Neural cell (in vitro differentiated cells): ENCODE measurements at regions not wholly inside any gene's neighbourhood (a gene's known extent, or its start where the extent isn't known, plus 50 kb on each side); places are given as distances from the start of the nearest gene placed in this dataset.

ENCODE experiments used
- H2AFZ ChIP-seq: fragments of 200-600, 300-800 bp; sonication (generic), shearing (Covaris generic); 2 replicates; pipeline ENCODE4 v1.6.0; 2014; ENCODE audit warnings: low read depth, mild to moderate bottlenecking, antibody characterized with exemption, low read length, moderate library complexity
- H3F3A ChIP-seq: fragments of 200-600 bp; shearing (Covaris generic); 2 replicates; pipeline ENCODE4 v1.6.1; 2016; ENCODE audit warnings: mild to moderate bottlenecking, moderate library complexity, mixed read lengths, antibody characterized with exemption, low read length; ENCODE audit not compliant: insufficient read depth, poor library complexity, severe bottlenecking
- H3K27ac ChIP-seq: fragments of 200-600, 300-800 bp; sonication (generic), shearing (Covaris generic); 2 replicates; pipeline ENCODE4 v1.5.1; 2014; ENCODE audit warnings: mild to moderate bottlenecking, low read length, moderate library complexity
- H3K27me3 ChIP-seq: fragments of 300-800, 200-600 bp; sonication (generic), shearing (Covaris generic); 2 replicates; pipeline ENCODE4 v1.6.0; 2014; ENCODE audit warnings: mild to moderate bottlenecking, low read depth, low read length, moderate library complexity; ENCODE audit not compliant: insufficient read depth
- H3K36me3 ChIP-seq: fragments of 300-800, 200-600 bp; sonication (generic), shearing (Covaris generic); 2 replicates; pipeline ENCODE4 v1.5.1; 2014; ENCODE audit warnings: mild to moderate bottlenecking, antibody characterized with exemption, low read length, moderate library complexity; ENCODE audit not compliant: insufficient read depth
- H3K4me2 ChIP-seq: fragments of 300-800, 200-600 bp; sonication (generic), shearing (Covaris generic); 2 replicates; pipeline ENCODE4 v1.6.0; 2014; ENCODE audit warnings: mild to moderate bottlenecking, low read length
- H3K4me3 ChIP-seq: fragments of 300-800, 200-600 bp; sonication (generic), shearing (Covaris generic); 2 replicates; pipeline ENCODE4 v1.5.1; 2014; ENCODE audit warnings: mild to moderate bottlenecking, low read length, moderate library complexity
- H3K79me2 ChIP-seq: fragments of 200-600 bp; shearing (Covaris generic); replicated peaks from 2 replicates; pipeline ENCODE4 v1.6.0; 2014; ENCODE audit warnings: mild to moderate bottlenecking, low read length, moderate library complexity; ENCODE audit not compliant: insufficient read depth
- H3K9ac ChIP-seq: fragments of 300-800, 200-600 bp; sonication (generic), shearing (Covaris generic); 2 replicates; pipeline ENCODE4 v1.6.1; 2016; ENCODE audit warnings: mild to moderate bottlenecking, low read length, mixed read lengths
- H3K9me2 ChIP-seq: fragments of 200-600 bp; shearing (Covaris generic); 2 replicates; pipeline ENCODE4 v1.6.1; 2016; ENCODE audit warnings: mild to moderate bottlenecking, low read length, mixed read lengths; ENCODE audit not compliant: insufficient read depth
- H3K9me3 ChIP-seq: fragments of 200-600, 300-800 bp; sonication (generic), shearing (Covaris generic); 2 replicates; pipeline ENCODE4 v1.6.1; 2016; ENCODE audit warnings: mild to moderate bottlenecking, mixed run types, low read length, moderate library complexity, mixed read lengths
- H4K20me1 ChIP-seq: fragments of 200-600 bp; shearing (Covaris generic); 2 replicates; pipeline ENCODE4 v1.6.1; 2016; ENCODE audit warnings: mild to moderate bottlenecking, mixed run types; ENCODE audit not compliant: insufficient read depth
- CTCF ChIP-seq: fragments of 450-650 bp; IDR thresholded peaks from 2 replicates; pipeline ENCODE4 v1.5.1; 2014; ENCODE audit warnings: antibody characterized with exemption, mild to moderate bottlenecking, moderate library complexity; ENCODE audit not compliant: poor library complexity, severe bottlenecking
- EP300 ChIP-seq: fragments of 450-650 bp; conservative IDR thresholded peaks from 2 replicates; pipeline ENCODE4 v1.6.1; 2014; ENCODE audit warnings: antibody characterized with exemption, mild to moderate bottlenecking, moderate library complexity; ENCODE audit not compliant: poor library complexity, severe bottlenecking
- EZH2 ChIP-seq: fragments of 200-600, 300-800 bp; shearing (Covaris generic), sonication (generic); IDR thresholded peaks from 2 replicates; pipeline ENCODE4 v1.6.1; 2014; ENCODE audit warnings: antibody characterized with exemption, low read length, borderline replicate concordance, mild to moderate bottlenecking; ENCODE audit not compliant: insufficient read depth, poor library complexity, severe bottlenecking
- MXI1 ChIP-seq: fragments of 450-650 bp; conservative IDR thresholded peaks from 2 replicates; pipeline ENCODE4 v1.6.1; 2014; ENCODE audit warnings: antibody characterized with exemption, mild to moderate bottlenecking; ENCODE audit not compliant: poor library complexity, severe bottlenecking
- POLR2AphosphoS5 ChIP-seq: IDR thresholded peaks from 2 replicates; pipeline ENCODE4 v1.6.1; 2012
- RAD21 ChIP-seq: fragments of 450-650 bp; conservative IDR thresholded peaks from 2 replicates; pipeline ENCODE4 v1.6.1; 2014; ENCODE audit warnings: antibody characterized with exemption, mild to moderate bottlenecking, moderate library complexity
- REST ChIP-seq: IDR thresholded peaks from 2 replicates; pipeline ENCODE4 v1.6.1; 2012; ENCODE audit warnings: borderline replicate concordance
- SMC3 ChIP-seq: fragments of 450-650 bp; conservative IDR thresholded peaks from 2 replicates; pipeline ENCODE4 v1.6.1; 2014; ENCODE audit warnings: antibody characterized with exemption, mild to moderate bottlenecking, moderate library complexity; ENCODE audit not compliant: poor library complexity
- TAF1 ChIP-seq: IDR thresholded peaks from 2 replicates; pipeline ENCODE4 v1.6.1; 2012; ENCODE audit warnings: low read depth

GRCh38 chr2:196286821-196287220, 115.4 kb upstream of the STK17B start:
- no peaks in the 10 kb centered on the region for H4K20me1 ChIP-seq

GRCh38 chr2:196287523-196287922, 116.1 kb upstream of the STK17B start:
- H3K9me3 ChIP-seq, result no peaks in the 10 kb centered on the region
- no peak overlapping the region for H2AFZ ChIP-seq
- no peaks in the 10 kb centered on the region for H3K27me3 ChIP-seq
- H3K9me2 ChIP-seq, result no peaks in the 10 kb centered on the region
- H4K20me1 ChIP-seq, result no peaks in the 10 kb centered on the region
- no peak for TF ChIP-seq POLR2AphosphoS5
- TF ChIP-seq SMC3, result no peak
- H3K36me3 ChIP-seq, result peaks cover 8% of the 10 kb centered on the region
- no peak overlapping the region for H3K4me3 ChIP-seq
- no peak overlapping the region for H3K27ac ChIP-seq
- H3K4me2 ChIP-seq, result no peak overlapping the region
- no peaks in the 10 kb centered on the region for H3K79me2 ChIP-seq
- H3F3A ChIP-seq, result no peaks in the 10 kb centered on the region
- H3K9ac ChIP-seq, result no peak overlapping the region

More at GRCh38 chr2:196286821-196287220, 115.4 kb upstream of the STK17B start:
- H3K9me2 ChIP-seq, result no peaks in the 10 kb centered on the region
- TF ChIP-seq EP300 (no peak), SMC3 (no peak), POLR2AphosphoS5 (no peak), MXI1 (no peak), CTCF (no peak), EZH2 (no peak), TAF1 (no peak), RAD21 (no peak), REST (no peak)
- no peak overlapping the region for H3K27ac ChIP-seq
- H3K27me3 ChIP-seq, result no peaks in the 10 kb centered on the region
- H3K36me3 ChIP-seq, result peaks cover under 1% of the 10 kb centered on the region
- no peak overlapping the region for H3K4me3 ChIP-seq
- no peaks in the 10 kb centered on the region for H3F3A ChIP-seq
- H3K79me2 ChIP-seq, result no peaks in the 10 kb centered on the region
- H3K9ac ChIP-seq, result no peak overlapping the region
- H3K4me2 ChIP-seq, result no peak overlapping the region
- H3K9me3 ChIP-seq, result no peaks in the 10 kb centered on the region
- no peak overlapping the region for H2AFZ ChIP-seq

GRCh38 chr2:196288006-196288538, 116.7 kb upstream of the STK17B start:
- no peaks in the 10 kb centered on the region for H3K27me3 ChIP-seq
- TF ChIP-seq REST, result no peak
- no peak for TF ChIP-seq POLR2AphosphoS5
- TF ChIP-seq SMC3, result no peak
- TF ChIP-seq TAF1, result no peak
- TF ChIP-seq EZH2, result no peak
- no peak for TF ChIP-seq CTCF
- TF ChIP-seq MXI1, result no peak
- TF ChIP-seq RAD21, result no peak
- TF ChIP-seq EP300, result no peak
- no peaks in the 10 kb centered on the region for H3K9me3 ChIP-seq
- no peak overlapping the region for H2AFZ ChIP-seq
- no peak overlapping the region for H3K27ac ChIP-seq
- no peak overlapping the region for H3K4me3 ChIP-seq
- H4K20me1 ChIP-seq, result no peaks in the 10 kb centered on the region
- peaks cover 9% of the 10 kb centered on the region for H3K36me3 ChIP-seq
- H3F3A ChIP-seq, result no peaks in the 10 kb centered on the region
- no peak overlapping the region for H3K9ac ChIP-seq
- H3K9me2 ChIP-seq, result no peaks in the 10 kb centered on the region
- H3K4me2 ChIP-seq, result no peak overlapping the region
- H3K79me2 ChIP-seq, result no peaks in the 10 kb centered on the region
